GM12891 (cell line): ENCODE measurements at regions not wholly inside any gene's neighbourhood (a gene's known extent, or its start where the extent isn't known, plus 50 kb on each side); places are given as distances from the start of the nearest gene placed in this dataset.

ENCODE experiments used
- DNase-seq: peaks from one replicate; pipeline ENCODE4 v3.0.0; 2011; ENCODE audit warnings: low spot score; ENCODE audit not compliant: insufficient read length
- FAIRE-seq: peaks from 2 replicates; lab custom pipeline; 2011; peaks lifted over from hg19 to GRCh38; lab: Jason Lieb, UNC
- PAX5 ChIP-seq: IDR thresholded peaks from 2 replicates; pipeline ENCODE4 v1.6.1; 2011; ENCODE audit warnings: low read length, moderate library complexity, mild to moderate bottlenecking; ENCODE audit not compliant: insufficient read depth, severe bottlenecking
- POLR2A ChIP-seq: IDR thresholded peaks from 2 replicates; pipeline ENCODE4 v1.6.1; 2011; ENCODE audit warnings: low read depth, low read length, control low read depth
- POLR2AphosphoS5 ChIP-seq: IDR thresholded peaks from 2 replicates; pipeline ENCODE4 v1.6.1; 2011; ENCODE audit warnings: low read depth, low read length, control low read depth
- POU2F2 ChIP-seq: IDR thresholded peaks from 2 replicates; pipeline ENCODE4 v1.6.1; 2011; ENCODE audit warnings: low read depth, mild to moderate bottlenecking, control low read depth, low read length, moderate library complexity
- SPI1 ChIP-seq: IDR thresholded peaks from 2 replicates; pipeline ENCODE4 v1.6.1; 2011; ENCODE audit warnings: low read depth, low read length, control low read depth
- TAF1 ChIP-seq: IDR thresholded peaks from 2 replicates; pipeline ENCODE4 v1.6.1; 2011; ENCODE audit warnings: low read depth, low read length, control low read depth

DNA sequence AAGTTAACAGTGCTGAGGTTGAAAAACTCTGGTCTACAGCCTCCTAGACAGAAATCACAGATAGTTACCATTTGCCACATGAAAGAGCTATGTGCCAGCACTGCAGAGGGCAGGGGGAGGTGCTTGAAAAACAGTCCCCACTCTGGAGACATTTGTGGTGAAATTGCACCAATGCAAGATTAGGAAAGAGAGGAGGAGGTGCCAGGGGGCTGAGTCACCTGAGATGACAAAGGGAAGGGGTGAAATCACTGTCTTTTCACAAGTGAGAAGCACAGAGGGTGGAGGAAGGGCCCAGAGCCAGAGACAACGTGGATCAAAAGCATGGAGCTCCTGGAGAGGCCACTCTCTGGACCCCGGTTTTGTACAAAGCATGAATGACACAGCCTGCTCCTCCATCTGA is 196.3 kb downstream of the BUD13 start:
- no peak for DNase-seq
- TF ChIP-seq POLR2A (no peak), TAF1 (no peak), POU2F2 (no peak), PAX5 (no peak), SPI1 (no peak), POLR2AphosphoS5 (no peak)
- FAIRE-seq = no peak

DNA sequence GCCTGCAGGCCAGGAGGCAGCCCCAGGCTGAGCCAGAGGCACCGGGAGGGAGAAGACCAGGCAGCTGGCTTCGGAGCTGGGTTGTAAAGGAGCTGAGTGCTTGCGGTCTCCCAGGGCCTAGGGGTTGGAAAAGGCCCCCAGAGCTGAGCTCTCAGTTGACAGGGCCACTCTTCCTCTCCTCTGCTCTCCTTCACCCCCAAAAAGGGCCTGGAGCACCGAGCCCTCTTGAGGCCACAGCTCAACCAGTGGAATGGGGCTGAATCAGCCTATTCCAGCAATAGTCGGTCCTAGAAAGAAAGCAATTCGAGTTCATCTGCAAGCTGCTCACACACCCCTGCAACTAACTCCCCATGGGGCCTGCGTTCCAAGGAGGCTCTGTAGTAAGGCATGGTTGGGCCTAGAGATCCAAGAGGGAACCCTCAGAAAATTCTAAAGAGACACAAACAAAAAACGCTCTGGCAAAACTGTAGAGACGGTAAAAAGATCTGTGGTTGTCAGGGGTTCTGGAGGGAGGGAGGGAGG is 205.0 kb downstream of the BUD13 start:
- FAIRE-seq (no peak), DNase-seq (no peak)
- TF ChIP-seq SPI1 = no peak
- TF ChIP-seq POU2F2 = no peak
- TF ChIP-seq TAF1 = no peak
- TF ChIP-seq POLR2A = no peak
- no peak for TF ChIP-seq POLR2AphosphoS5
- TF ChIP-seq PAX5 = no peak

DNA sequence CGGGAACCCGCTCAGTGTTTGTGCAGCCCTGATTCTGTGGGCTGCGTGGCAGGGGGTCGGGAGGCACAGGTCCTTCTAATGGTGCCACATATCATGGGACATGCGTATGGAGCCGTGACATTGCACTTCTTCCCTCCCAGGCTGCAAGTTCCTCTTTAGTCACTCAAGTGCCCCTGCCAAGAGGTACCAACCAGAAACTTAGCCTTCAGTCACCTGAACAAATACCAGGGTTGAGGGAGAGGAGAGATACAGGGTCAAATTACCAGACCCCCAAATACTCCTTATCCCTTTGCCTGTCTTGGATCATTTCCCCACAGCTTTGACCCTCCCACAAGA is 209.1 kb downstream of the BUD13 start:
- DNase-seq (no peak), FAIRE-seq (no peak)
- no peak for TF ChIP-seq POLR2AphosphoS5

DNA sequence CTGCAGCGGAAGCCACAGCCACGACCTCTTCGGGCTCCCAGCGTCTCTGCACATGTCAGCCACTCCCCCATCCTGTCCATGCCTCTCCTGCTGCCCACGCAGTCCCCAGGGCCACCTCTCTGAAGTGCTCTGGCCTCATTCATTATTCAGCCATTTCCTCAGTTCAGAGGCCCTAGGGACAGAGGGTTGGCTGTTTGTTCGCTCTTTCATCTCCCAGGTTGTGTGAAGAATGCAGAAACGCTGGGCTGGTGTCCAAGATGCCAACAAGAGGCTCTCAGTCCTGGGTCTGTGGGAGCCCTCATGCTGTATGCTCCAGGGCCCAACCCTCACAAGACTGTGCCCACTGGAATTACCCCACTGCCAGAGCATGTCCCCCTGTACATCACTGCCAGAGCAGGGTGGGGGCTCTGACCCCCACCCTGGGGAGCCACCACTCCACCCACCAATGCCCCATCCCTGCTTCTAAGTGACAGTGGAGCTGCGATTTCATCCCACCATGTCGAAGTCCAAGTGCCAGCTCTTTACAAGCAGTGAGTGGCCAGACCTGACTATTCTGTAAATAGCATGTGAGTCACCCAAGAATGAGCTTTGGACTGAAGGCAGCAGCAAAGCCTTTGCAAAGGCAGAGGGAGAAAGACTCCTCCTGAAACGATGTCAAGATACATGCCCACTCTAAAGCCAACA is 209.6 kb downstream of the BUD13 start:
- TF ChIP-seq POLR2AphosphoS5 (no peak), POLR2A (no peak), SPI1 (no peak), TAF1 (no peak), PAX5 (no peak), POU2F2 (no peak)
- FAIRE-seq (no peak), DNase-seq (no peak)

DNA sequence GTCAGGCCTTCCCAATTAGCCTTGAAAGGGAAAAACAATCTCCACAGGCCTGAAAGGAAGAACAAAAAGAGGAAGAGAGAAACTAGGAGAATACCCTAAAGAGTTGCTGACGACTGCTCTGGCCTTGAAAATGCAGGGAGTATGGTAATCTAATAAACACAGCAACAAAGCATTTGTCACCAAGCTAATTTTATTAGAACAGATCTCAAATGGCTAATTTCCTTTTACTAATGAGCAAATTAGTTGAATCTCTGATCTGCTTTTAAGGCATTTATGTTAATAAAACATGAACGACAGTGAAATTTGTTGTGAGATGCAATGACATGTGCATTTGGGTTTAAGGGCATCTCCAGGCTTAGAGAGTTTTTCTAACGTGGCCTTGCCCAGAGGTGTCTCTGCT is 212.2 kb downstream of the BUD13 start:
- FAIRE-seq (no peak), DNase-seq (no peak)
- TF ChIP-seq SPI1 (no peak), POLR2A (no peak), TAF1 (no peak), POU2F2 (no peak), POLR2AphosphoS5 (no peak), PAX5 (no peak)

DNA sequence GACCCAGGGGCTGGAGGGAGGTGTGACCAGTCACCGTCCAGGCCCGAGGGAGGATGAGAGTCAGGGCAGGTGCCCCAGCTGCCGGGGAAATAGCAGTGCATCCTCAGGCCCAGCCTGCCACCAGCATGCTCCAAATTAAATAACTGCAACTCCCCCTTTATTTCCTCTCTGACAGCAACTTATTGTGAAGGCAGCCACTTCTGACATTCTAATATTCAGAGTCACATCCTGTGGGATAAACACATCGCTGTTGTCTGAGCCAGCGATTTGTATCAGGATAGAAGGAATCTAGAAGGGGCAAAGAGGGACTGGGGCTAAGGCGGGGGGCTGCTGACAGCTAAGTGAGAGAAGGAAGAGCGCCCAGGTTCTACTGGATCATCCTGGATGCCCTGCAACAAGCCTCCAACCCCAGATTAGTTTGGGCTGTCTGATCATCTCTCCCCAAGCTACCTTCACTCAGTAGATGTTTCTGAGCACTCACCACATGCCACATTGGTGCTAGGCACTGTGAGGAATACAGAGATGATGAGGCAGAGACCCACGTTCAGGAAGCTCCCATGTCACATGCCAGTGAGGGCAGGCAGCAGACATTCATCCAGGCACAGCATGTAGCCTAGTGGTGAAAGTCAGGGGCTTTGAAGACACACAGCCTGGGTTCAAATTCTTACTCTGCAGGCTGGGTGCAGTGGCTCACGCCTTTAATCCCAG is 214.1 kb downstream of the BUD13 start:
- TF ChIP-seq POLR2AphosphoS5 (no peak), POLR2A (no peak), SPI1 (no peak), PAX5 (no peak), POU2F2 (no peak)
- FAIRE-seq (no peak), DNase-seq (no peak)

DNA sequence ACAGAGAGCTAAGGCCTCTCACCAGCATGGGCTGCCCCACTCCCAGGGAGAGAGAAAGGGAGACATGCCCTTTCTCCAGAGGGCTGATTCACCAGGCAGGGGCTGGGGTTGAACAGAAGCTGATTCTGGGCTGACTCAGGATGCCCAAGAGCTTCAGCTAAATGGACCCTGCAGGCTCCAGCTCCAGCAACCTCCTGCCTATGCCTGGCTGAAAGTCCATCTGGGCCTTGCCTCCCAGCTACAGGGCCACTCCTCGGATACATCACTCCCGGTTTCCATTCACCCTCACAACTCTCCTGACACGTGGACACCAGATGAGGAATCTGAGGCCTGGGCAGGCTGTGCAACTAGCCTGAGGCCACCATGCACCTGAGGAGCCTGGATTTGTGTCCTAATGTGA is 215.5 kb downstream of the BUD13 start:
- TF ChIP-seq PAX5 = no peak
- TF ChIP-seq POLR2AphosphoS5 = no peak
- TF ChIP-seq SPI1 = no peak
- no peak for TF ChIP-seq TAF1
- no peak for TF ChIP-seq POLR2A
- no peak for TF ChIP-seq POU2F2
- DNase-seq = no peak
- FAIRE-seq = no peak

DNA sequence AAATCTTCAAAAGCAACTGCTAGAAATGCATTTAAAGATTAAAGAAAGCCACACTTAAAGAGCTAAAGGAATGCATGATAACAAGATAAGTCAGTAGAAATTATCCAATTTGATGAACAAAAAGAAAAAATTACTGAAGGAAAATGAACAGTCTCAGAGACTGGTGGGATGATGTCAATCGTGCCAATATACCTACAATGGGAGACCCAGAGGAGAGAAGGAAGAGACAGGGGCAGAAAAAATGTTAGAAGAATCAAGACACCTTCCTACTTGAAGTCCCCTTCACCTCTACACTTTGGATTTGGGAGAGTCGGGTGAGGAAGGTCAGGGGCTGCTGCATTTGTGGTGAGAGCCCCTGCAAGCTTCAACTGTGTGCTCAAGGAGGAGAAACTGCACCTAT is 216.3 kb downstream of the BUD13 start:
- no peak for TF ChIP-seq POLR2AphosphoS5
- TF ChIP-seq TAF1 = no peak
- FAIRE-seq (no peak), DNase-seq (no peak)

DNA sequence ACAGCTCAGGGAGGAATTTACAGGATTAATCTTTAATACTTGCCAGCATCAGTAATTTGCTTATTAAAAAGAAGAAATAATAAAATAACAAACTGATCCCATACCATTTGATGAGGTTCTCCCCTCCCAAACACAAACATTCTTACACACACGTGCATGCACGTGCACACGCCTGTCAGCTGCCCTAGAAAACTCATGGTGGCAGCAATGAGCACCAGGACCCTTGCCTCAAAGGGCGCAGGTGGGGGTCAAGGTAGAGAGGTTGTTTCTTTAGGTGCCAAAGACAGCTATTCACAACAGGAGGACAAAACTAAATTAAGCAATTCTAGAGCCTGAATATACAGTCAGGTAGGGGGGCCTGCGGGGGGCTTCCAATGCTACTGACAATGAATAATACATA is 219.3 kb downstream of the BUD13 start:
- FAIRE-seq = no peak
- no peak for DNase-seq
- TF ChIP-seq POLR2A (no peak), POU2F2 (no peak), PAX5 (no peak), POLR2AphosphoS5 (no peak), TAF1 (no peak), SPI1 (no peak)

DNA sequence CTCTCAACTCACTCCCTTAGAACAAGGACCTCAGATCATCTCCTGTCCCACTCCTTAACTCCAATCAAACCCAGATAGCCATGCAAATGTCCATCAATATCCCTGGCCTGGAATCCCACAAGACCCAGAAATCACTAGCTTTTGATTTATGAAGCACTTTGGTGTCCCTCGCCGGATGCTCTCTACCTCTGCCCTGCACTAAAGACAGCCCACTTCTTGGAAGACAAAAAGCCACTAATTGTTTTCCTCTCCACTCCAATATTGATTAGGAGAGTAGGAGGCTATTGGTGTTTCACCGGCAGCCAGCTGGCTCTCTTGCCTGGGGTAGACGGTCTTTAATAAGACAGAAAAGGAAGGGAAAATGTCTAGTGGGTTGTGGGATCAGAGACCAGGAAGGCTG is 221.2 kb downstream of the BUD13 start:
- no peak for TF ChIP-seq POLR2AphosphoS5
- no peak for TF ChIP-seq POU2F2
- FAIRE-seq = no peak
- DNase-seq = no peak
